ENCODE measurements at regions not wholly inside any gene's neighbourhood (a gene's known extent, or its start where the extent isn't known, plus 50 kb on each side); places are given as distances from the start of the nearest gene placed in this dataset.

- TF ChIP-seq, protein P1, sequence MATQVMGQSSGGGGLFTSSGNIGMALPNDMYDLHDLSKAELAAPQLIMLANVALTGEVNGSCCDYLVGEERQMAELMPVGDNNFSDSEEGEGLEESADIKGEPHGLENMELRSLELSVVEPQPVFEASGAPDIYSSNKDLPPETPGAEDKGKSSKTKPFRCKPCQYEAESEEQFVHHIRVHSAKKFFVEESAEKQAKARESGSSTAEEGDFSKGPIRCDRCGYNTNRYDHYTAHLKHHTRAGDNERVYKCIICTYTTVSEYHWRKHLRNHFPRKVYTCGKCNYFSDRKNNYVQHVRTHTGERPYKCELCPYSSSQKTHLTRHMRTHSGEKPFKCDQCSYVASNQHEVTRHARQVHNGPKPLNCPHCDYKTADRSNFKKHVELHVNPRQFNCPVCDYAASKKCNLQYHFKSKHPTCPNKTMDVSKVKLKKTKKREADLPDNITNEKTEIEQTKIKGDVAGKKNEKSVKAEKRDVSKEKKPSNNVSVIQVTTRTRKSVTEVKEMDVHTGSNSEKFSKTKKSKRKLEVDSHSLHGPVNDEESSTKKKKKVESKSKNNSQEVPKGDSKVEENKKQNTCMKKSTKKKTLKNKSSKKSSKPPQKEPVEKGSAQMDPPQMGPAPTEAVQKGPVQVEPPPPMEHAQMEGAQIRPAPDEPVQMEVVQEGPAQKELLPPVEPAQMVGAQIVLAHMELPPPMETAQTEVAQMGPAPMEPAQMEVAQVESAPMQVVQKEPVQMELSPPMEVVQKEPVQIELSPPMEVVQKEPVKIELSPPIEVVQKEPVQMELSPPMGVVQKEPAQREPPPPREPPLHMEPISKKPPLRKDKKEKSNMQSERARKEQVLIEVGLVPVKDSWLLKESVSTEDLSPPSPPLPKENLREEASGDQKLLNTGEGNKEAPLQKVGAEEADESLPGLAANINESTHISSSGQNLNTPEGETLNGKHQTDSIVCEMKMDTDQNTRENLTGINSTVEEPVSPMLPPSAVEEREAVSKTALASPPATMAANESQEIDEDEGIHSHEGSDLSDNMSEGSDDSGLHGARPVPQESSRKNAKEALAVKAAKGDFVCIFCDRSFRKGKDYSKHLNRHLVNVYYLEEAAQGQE (IDR thresholded peaks at IDR 0.05; ENCODE audit: low read depth, low read length), result no peak
- TF ChIP-seq FOXJ3 (CRISPR knock-in tag; IDR thresholded peaks at IDR 0.05), result no peak
Observed at GRCh38 chr13:106794117-106794516, 226.2 kb upstream of the ARGLU1 start (continued).

DNA sequence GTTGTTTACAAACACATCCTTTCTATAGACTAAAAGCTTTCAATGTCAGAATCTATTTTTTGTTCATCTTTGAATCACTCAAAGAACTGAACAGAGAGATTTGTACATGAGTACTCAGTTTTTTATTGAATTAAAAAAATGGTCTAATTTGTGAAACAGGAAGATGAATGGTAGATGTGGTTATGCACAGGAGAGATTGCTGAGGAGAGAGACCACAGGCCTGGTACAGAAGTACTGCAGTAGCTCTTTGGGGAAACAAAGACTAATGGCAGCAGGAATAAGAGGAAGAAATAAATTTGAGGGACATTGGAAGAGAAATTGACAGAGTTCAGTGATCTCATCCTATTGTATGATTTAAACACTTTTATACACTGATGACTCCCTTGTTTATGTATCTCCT, 222.0 kb upstream of the ARGLU1 start:
- H3K9ac ChIP-seq, result no peak overlapping the region
- H3K4me1 ChIP-seq (ENCODE audit: control insufficient read depth in 1 of 2, insufficient read depth in 2 of 2, low read depth in 1 of 2, low read length in 1 of 2), result no peaks in the 10 kb centered on the region
- CTCF ChIA-PET, result interaction anchor here (1.6 kb wide), 1 partner anchor 128 kb away, joined by 4 read pairs; no protein-coding TSS in a partner anchor
- H3K4me2 ChIP-seq, result no peak overlapping the region
- H4K20me1 ChIP-seq (ENCODE audit: insufficient read depth), result no peaks in the 10 kb centered on the region
- no peak for TF ChIP-seq FOXJ3 (CRISPR knock-in tag; IDR thresholded peaks at IDR 0.05)
- TF ChIP-seq, protein P1 (IDR thresholded peaks at IDR 0.05; ENCODE audit: low read depth, low read length), result no peak
- no peak for TF ChIP-seq TAF1 (IDR thresholded peaks at IDR 0.05; ENCODE audit: borderline replicate concordance, low read depth, low read length)
- TF ChIP-seq YY1 (IDR thresholded peaks at IDR 0.05; ENCODE audit: low read depth), result no peak
- no peak for TF ChIP-seq TCF12 (IDR thresholded peaks at IDR 0.05)
- TF ChIP-seq MAX (IDR thresholded peaks at IDR 0.05; ENCODE audit: low read depth), result no peak
- no peak for TF ChIP-seq GATA2 (CRISPR knock-in tag; IDR thresholded peaks at IDR 0.05)
- no peak for TF ChIP-seq NFIC (IDR thresholded peaks at IDR 0.05; ENCODE audit: borderline replicate concordance)
- no peak overlapping the region for H3K27ac ChIP-seq (ENCODE audit: low read depth in 2 of 2, low read length in 1 of 2)
- H2AFZ ChIP-seq (ENCODE audit: low read depth), result no peak overlapping the region
- H3K4me3 ChIP-seq (ENCODE audit: low read depth in 2 of 2, low read length in 1 of 2), result no peak overlapping the region
- H3F3A ChIP-seq (replicated peaks; ENCODE audit: insufficient read depth), result no peaks in the 10 kb centered on the region
- POLR2A ChIA-PET, result no interaction called here
- H3K79me2 ChIP-seq (ENCODE audit: insufficient read depth), result no peaks in the 10 kb centered on the region
- no peaks in the 10 kb centered on the region for H3K9me3 ChIP-seq
- no peaks in the 10 kb centered on the region for H3K36me3 ChIP-seq (replicated peaks in 1 of 2; ENCODE audit: control insufficient read depth in 1 of 2, insufficient read depth in 2 of 2, low read length in 1 of 2)
- H3K27me3 ChIP-seq (ENCODE audit: insufficient read depth), result no peaks in the 10 kb centered on the region
- DNase-seq, result no peak
- H3K9me2 ChIP-seq, result no peaks in the 10 kb centered on the region
